H9 (cell line): ENCODE measurements at regions not wholly inside any gene's neighbourhood (a gene's known extent, or its start where the extent isn't known, plus 50 kb on each side); places are given as distances from the start of the nearest gene placed in this dataset.

Experiments used
- DNase-seq: peaks from one replicate; pipeline ENCODE4 v3.0.0-alpha.2; 2017
- H2AFZ ChIP-seq: one replicate; pipeline ENCODE4 v1.6.1; 2013; ENCODE audit warnings: mild to moderate bottlenecking, low read length, control low read depth, moderate library complexity
- H2AK5ac ChIP-seq: 2 replicates; pipeline ENCODE4 v1.6.1; 2013; ENCODE audit warnings: low read length, control low read depth, mixed read lengths; ENCODE audit not compliant: insufficient read length
- H2BK120ac ChIP-seq: one replicate; pipeline ENCODE4 v1.6.1; 2013; ENCODE audit warnings: low read depth, mild to moderate bottlenecking, low read length, control low read depth, inconsistent platforms; ENCODE audit not compliant: poor library complexity, severe bottlenecking
- H2BK12ac ChIP-seq: 2 replicates; pipeline ENCODE4 v1.6.1; 2013; ENCODE audit warnings: low read length, control low read depth, mixed read lengths, low read depth; ENCODE audit not compliant: insufficient read length
- H2BK15ac ChIP-seq: 2 replicates; pipeline ENCODE4 v1.6.1; 2013; ENCODE audit warnings: low read depth, low read length, control low read depth
- H2BK20ac ChIP-seq: one replicate; pipeline ENCODE4 v1.6.1; 2013; ENCODE audit warnings: low read depth, mild to moderate bottlenecking, low read length, control low read depth, inconsistent platforms; ENCODE audit not compliant: poor library complexity, severe bottlenecking
- H2BK5ac ChIP-seq: 2 replicates; pipeline ENCODE4 v1.6.1; 2013; ENCODE audit warnings: low read length, control low read depth, mixed read lengths; ENCODE audit not compliant: insufficient read length
- H3K14ac ChIP-seq: 2 replicates; pipeline ENCODE4 v1.6.1; 2013; ENCODE audit warnings: low read length, control low read depth; ENCODE audit not compliant: insufficient read depth
- H3K18ac ChIP-seq: 2 replicates; pipeline ENCODE4 v1.6.1; 2013; ENCODE audit warnings: low read depth, mild to moderate bottlenecking, mixed read lengths, low read length, control low read depth; ENCODE audit not compliant: insufficient read length
- H3K23ac ChIP-seq: 2 replicates; pipeline ENCODE4 v1.6.1; 2013; ENCODE audit warnings: low read length, control low read depth, mixed read lengths, low read depth; ENCODE audit not compliant: insufficient read length
- H3K23me2 ChIP-seq: 2 replicates; pipeline ENCODE4 v1.6.1; 2013; ENCODE audit warnings: low read depth, mild to moderate bottlenecking, mixed read lengths, low read length, control low read depth; ENCODE audit not compliant: insufficient read length, poor library complexity, severe bottlenecking
- H3K27ac ChIP-seq: 2 replicates; pipeline ENCODE4 v1.5.1; 2013; ENCODE audit warnings: low read length, control low read depth, mixed read lengths, low read depth; ENCODE audit not compliant: insufficient read length
- H3K27me3 ChIP-seq: 2 replicates; pipeline ENCODE4 v1.6.1; 2013; ENCODE audit warnings: low read length, control low read depth, inconsistent platforms; ENCODE audit not compliant: insufficient read depth
- H3K4ac ChIP-seq: 2 replicates; pipeline ENCODE4 v1.6.1; 2013; ENCODE audit warnings: low read depth, mild to moderate bottlenecking, control low read depth, inconsistent platforms, low read length, moderate library complexity
- H3K4me1 ChIP-seq: 2 replicates; pipeline ENCODE4 v1.6.1; 2013; ENCODE audit warnings: low read length, control low read depth, inconsistent platforms; ENCODE audit not compliant: insufficient read depth
- H3K4me2 ChIP-seq: 2 replicates; pipeline ENCODE4 v1.6.1; 2013; ENCODE audit warnings: low read length, control low read depth, mixed read lengths; ENCODE audit not compliant: insufficient read length, insufficient read depth
- H3K56ac ChIP-seq: 2 replicates; pipeline ENCODE4 v1.6.1; 2013; ENCODE audit warnings: low read depth, mild to moderate bottlenecking, mixed read lengths, low read length, control low read depth; ENCODE audit not compliant: insufficient read length
- H3K79me1 ChIP-seq: 2 replicates; pipeline ENCODE4 v1.6.1; 2013; ENCODE audit warnings: low read depth, mild to moderate bottlenecking, moderate library complexity, low read length, control low read depth, inconsistent platforms; ENCODE audit not compliant: insufficient read depth, poor library complexity, severe bottlenecking
- H3K79me2 ChIP-seq: 2 replicates; pipeline ENCODE4 v1.6.1; 2013; ENCODE audit warnings: low read length, control low read depth, inconsistent platforms; ENCODE audit not compliant: insufficient read depth
- H3K9ac ChIP-seq: 2 replicates; pipeline ENCODE4 v1.6.1; 2013; ENCODE audit warnings: low read length, control low read depth, mixed read lengths; ENCODE audit not compliant: insufficient read length; ENCODE audit errors: extremely low read depth
- H3K9me3 ChIP-seq: one replicate; pipeline ENCODE4 v1.6.1; 2013; ENCODE audit warnings: low read depth, low read length, inconsistent platforms; ENCODE audit not compliant: control insufficient read depth
- H3T11ph ChIP-seq: one replicate; pipeline ENCODE4 v1.6.1; 2013; ENCODE audit warnings: mild to moderate bottlenecking, low read length, control low read depth, inconsistent platforms
- H4K20me1 ChIP-seq: one replicate; pipeline ENCODE4 v1.6.1; 2013; ENCODE audit not compliant: control insufficient read depth, insufficient read length, insufficient read depth
- H4K5ac ChIP-seq: 2 replicates; pipeline ENCODE4 v1.6.1; 2013; ENCODE audit warnings: low read depth, mild to moderate bottlenecking, mixed read lengths, low read length, control low read depth; ENCODE audit not compliant: insufficient read length
- H4K8ac ChIP-seq: replicated peaks from 2 replicates; pipeline ENCODE4 v1.6.1; 2013; ENCODE audit warnings: low read length, control low read depth, mixed read lengths, low read depth; ENCODE audit not compliant: insufficient read length
- H4K91ac ChIP-seq: 2 replicates; pipeline ENCODE4 v1.6.1; 2013; ENCODE audit warnings: low read depth, mild to moderate bottlenecking, moderate library complexity, mixed read lengths, low read length, control low read depth; ENCODE audit not compliant: insufficient read length
- H3K27ac Mint-ChIP-seq, 3 experiments: 2 replicates in 2 of 3; 3 replicates in 1 of 3; pipeline ENCODE4 v1.8.0; 2020 to 2021; ENCODE audit warnings: mixed read lengths in 3 of 3, mild to moderate bottlenecking in 1 of 3, moderate library complexity in 1 of 3
- H3K27me3 Mint-ChIP-seq: 2 replicates; pipeline ENCODE4 v1.8.0; 2021; ENCODE audit warnings: low read depth, mild to moderate bottlenecking, moderate library complexity, mixed read lengths
- H3K36me3 Mint-ChIP-seq, 3 experiments: 2 replicates in 2 of 3; 3 replicates in 1 of 3; pipeline ENCODE4 v1.8.0; 2020 to 2021; ENCODE audit warnings: low read depth in 3 of 3, mixed read lengths in 3 of 3; ENCODE audit not compliant: insufficient read depth in 1 of 3
- H3K4me1 Mint-ChIP-seq, 2 experiments: 2 replicates each; pipeline ENCODE4 v1.8.0; 2020; ENCODE audit warnings: mixed read lengths in 2 of 2
- H3K4me3 Mint-ChIP-seq, 2 experiments: 2 replicates in 1 of 2; 3 replicates in 1 of 2; pipeline ENCODE4 v1.8.0; 2020 to 2021; ENCODE audit warnings: mild to moderate bottlenecking in 2 of 2, mixed read lengths in 2 of 2, moderate library complexity in 1 of 2
- H3K9me3 Mint-ChIP-seq, 2 experiments: 2 replicates in 1 of 2; 3 replicates in 1 of 2; pipeline ENCODE4 v1.8.0; 2020; ENCODE audit warnings: mild to moderate bottlenecking in 2 of 2, mixed read lengths in 2 of 2, moderate library complexity in 1 of 2
- CTCF ChIP-seq: fragments of 200-600 bp; sonication (generic); conservative IDR thresholded peaks from 3 replicates; pipeline ENCODE4 v1.8.0; 2021; ENCODE audit warnings: antibody characterized with exemption, mild to moderate bottlenecking
- WGBS: extraction: QIAGEN DNeasy Blood & Tissue Kit; methylation state at CpG from one replicate; pipeline ENCODE4 v1.1.7; 2013; ENCODE audit warnings: missing lambda C conversion rate, low lambda C conversion rate, mixed read lengths; ENCODE audit not compliant: insufficient read length; ENCODE audit errors: extremely low coverage; 5-methylcytosine and 5-hydroxymethylcytosine counted together

- H3K27me3 ChIP-seq: no peaks in the 10 kb centered on the region
- no peak overlapping the region for H3T11ph ChIP-seq
- TF ChIP-seq CTCF: no peak
- no peaks in the 10 kb centered on the region for H3K79me2 ChIP-seq
- H3K79me1 ChIP-seq: no peaks in the 10 kb centered on the region
- H3K9me3 ChIP-seq: no peaks in the 10 kb centered on the region
- H2BK12ac ChIP-seq: no peak overlapping the region
- no peak overlapping the region for H3K18ac ChIP-seq
- H2BK5ac ChIP-seq: no peak overlapping the region
- no peak overlapping the region for H4K8ac ChIP-seq
- no peak overlapping the region for H2AK5ac ChIP-seq
- no peak overlapping the region for H3K27ac Mint-ChIP-seq
- no peak overlapping the region for H3K14ac ChIP-seq
- no peak overlapping the region for H2BK120ac ChIP-seq
- H4K91ac ChIP-seq: no peak overlapping the region
- no peak overlapping the region for H2AFZ ChIP-seq
- no peaks in the 10 kb centered on the region for H3K23me2 ChIP-seq
- H4K5ac ChIP-seq: no peak overlapping the region
- no peak overlapping the region for H3K27ac ChIP-seq
- H3K4ac ChIP-seq: no peak overlapping the region
- peaks cover 4% of the 10 kb centered on the region for H3K27me3 Mint-ChIP-seq
- peaks cover 16% of the 10 kb centered on the region in 2 experiments for H3K9me3 Mint-ChIP-seq
- H2BK20ac ChIP-seq: no peak overlapping the region
- H3K4me1 ChIP-seq: no peaks in the 10 kb centered on the region; the same call in 1 of the 2 replicates
- H3K4me2 ChIP-seq: no peak overlapping the region
- no peak overlapping the region for H3K56ac ChIP-seq
- WGBS: no CpG with 5 or more reads among the region's 8 CpGs
- no peak for DNase-seq
- no peak overlapping the region for H3K9ac ChIP-seq
- H3K4me1 Mint-ChIP-seq: peaks cover 16 to 25% of the 10 kb centered on the region in 2 experiments
- peaks cover 5 to 12% (median 5%) of the 10 kb centered on the region in 3 experiments for H3K36me3 Mint-ChIP-seq
- no peaks in the 10 kb centered on the region for H4K20me1 ChIP-seq
- no peak overlapping the region for H3K4me3 Mint-ChIP-seq
- no peak overlapping the region for H2BK15ac ChIP-seq
- no peak overlapping the region for H3K23ac ChIP-seq
These were observed 93.4 kb upstream of the AUTS2 start for GRCh38 chr7:69504733-69505420.
